ENCODE measurements at regions not wholly inside any gene's neighbourhood (a gene's known extent, or its start where the extent isn't known, plus 50 kb on each side); places are given as distances from the start of the nearest gene placed in this dataset.

DNA sequence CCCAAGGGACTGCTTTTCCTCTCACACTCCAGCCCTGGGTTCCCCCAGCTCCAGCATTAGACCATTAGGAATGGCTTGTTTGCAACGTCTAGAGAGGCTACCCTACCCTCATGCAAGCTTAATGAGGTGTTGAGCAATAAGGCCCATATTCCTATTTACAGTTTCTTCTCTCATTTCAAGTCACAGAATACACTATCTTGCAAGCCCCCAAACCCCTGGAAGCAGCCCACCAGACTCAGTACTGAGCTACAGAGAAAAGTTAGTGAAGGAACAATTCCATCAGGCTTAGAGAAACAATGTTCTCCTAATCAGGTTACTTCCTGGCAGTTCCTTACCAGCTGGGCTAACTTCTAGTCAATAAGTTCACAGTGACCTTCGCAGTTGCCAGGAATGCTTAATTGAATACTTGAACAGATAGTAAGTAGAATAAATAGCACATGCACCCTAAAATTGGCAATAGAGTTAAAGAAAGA is 606.5 kb upstream of the NOX3 start:
- no peak for DNase-seq (ENCODE audit: low read depth in 1 of 2, low spot score in 1 of 2)
- no peak for TF ChIP-seq JUND (IDR thresholded peaks at IDR 0.05; ENCODE audit: low read depth)
- in situ Hi-C loops (cut with HindIII; ENCODE audit: low pct_unique_long_range_greater_than_20kb, low sequenced_read_pairs) = no loop called here

DNA sequence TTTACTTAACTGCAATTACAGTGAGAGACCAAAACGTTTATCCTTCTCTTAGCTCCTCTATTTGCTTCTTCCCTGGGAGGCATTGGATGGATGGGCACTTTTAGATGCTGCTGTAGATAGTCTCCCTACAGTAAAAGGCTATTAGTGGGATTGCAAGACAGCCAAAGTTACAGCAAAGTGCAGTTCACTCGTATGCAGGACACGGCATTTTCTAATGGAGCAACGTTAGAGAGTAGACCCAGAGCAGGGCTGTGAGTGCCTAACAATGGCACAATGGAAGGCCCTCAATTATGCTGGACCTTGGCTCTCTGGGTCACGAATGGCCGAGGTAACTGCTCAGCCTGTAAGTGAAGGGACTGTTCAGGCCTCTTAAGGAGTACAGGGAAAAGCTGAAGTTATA is 605.8 kb upstream of the NOX3 start:
- DNase-seq (ENCODE audit: low read depth in 1 of 2, low spot score in 1 of 2) = no peak
- in situ Hi-C loops (cut with HindIII; ENCODE audit: low pct_unique_long_range_greater_than_20kb, low sequenced_read_pairs) = no loop called here
- TF ChIP-seq JUND (IDR thresholded peaks at IDR 0.05; ENCODE audit: low read depth) = no peak

DNA sequence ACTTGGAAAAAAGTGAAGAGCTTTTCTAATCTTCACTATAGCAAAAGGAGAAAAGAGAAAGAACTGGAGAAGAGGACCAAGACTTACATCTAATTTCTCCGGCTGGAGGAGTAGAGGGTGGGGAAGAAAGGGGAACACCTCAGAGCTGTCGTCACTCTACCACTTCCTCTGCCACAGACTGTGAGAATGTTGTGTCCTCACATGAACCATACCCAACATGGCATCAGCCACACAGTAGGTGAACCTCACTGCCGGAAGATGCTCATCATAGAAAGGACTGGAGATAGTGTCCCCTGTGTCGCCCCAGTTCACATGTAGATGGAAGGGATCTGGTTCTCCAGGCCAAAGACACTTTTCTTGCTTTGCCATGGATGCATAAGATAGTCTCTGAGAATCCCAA is 604.4 kb upstream of the NOX3 start:
- in situ Hi-C loops (cut with HindIII; ENCODE audit: low pct_unique_long_range_greater_than_20kb, low sequenced_read_pairs) = no loop called here
- no peak for DNase-seq (ENCODE audit: low read depth in 1 of 2, low spot score in 1 of 2)
- no peak for TF ChIP-seq JUND (IDR thresholded peaks at IDR 0.05; ENCODE audit: low read depth)

DNA sequence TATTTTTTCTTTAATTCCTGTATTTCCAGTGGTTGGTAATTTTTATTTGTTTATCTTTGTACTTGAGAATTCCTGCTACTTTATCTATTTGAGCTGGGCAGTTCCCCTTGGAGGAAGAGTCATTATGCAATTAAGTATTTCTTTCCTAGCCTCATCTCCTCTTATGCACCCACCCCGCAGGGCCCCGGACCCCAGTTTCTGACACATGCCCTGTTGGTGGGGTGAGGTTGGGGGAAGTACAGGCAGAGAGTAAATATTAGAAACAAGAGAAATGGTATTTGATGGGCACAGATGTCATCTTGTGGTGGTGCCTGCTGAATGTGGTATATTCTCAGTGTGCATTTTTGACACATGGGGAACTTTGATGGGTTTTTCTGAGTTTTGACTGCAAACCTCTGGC is 602.7 kb upstream of the NOX3 start:
- in situ Hi-C loops (cut with HindIII; ENCODE audit: low pct_unique_long_range_greater_than_20kb, low sequenced_read_pairs) = no loop called here
- TF ChIP-seq JUND (IDR thresholded peaks at IDR 0.05; ENCODE audit: low read depth) = no peak
- DNase-seq (ENCODE audit: low read depth in 1 of 2, low spot score in 1 of 2) = no peak

DNA sequence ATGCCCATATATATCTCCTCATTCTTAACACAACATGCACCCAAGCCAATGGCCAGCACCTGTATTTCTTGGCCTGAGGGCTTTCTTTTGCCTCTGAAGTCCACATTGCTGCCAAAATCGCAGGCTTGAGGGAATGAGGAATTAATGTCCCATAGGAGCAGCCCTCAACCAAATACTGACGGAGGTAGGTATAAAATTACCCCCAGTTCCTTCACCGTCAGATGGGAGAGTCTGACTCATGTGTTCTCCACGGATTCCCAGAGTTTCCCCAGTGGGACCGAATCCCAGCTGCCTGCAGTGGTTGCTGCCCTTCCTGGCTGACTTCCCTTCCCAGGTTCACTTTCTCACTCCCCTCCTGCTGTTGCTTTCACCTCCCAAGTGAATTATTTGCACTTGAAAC is 602.2 kb upstream of the NOX3 start:
- in situ Hi-C loops (cut with HindIII; ENCODE audit: low pct_unique_long_range_greater_than_20kb, low sequenced_read_pairs) = no loop called here
- no peak for TF ChIP-seq JUND (IDR thresholded peaks at IDR 0.05; ENCODE audit: low read depth)
- no peak for DNase-seq (ENCODE audit: low read depth in 1 of 2, low spot score in 1 of 2)

DNA sequence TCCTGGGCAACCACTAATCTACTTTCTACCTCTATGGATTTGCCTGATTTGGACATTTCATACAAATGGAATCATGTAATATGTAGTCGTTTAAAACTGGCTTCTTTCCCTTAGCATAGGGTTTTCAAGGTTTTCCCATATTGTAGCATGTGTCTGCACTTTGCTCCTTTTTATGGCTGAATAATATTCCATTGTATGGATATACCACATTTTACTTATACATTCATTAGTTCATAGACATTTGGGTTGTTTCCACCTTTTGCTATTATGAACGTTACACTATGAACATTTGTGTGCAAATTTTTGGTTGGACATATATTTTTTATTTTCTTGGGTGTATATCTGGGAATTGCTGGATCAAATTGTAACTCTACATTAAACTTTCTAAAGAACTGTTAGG is 600.4 kb upstream of the NOX3 start:
- TF ChIP-seq JUND (IDR thresholded peaks at IDR 0.05; ENCODE audit: low read depth) = no peak
- in situ Hi-C loops (cut with HindIII; ENCODE audit: low pct_unique_long_range_greater_than_20kb, low sequenced_read_pairs) = no loop called here
- no peak for DNase-seq (ENCODE audit: low read depth in 1 of 2, low spot score in 1 of 2)

DNA sequence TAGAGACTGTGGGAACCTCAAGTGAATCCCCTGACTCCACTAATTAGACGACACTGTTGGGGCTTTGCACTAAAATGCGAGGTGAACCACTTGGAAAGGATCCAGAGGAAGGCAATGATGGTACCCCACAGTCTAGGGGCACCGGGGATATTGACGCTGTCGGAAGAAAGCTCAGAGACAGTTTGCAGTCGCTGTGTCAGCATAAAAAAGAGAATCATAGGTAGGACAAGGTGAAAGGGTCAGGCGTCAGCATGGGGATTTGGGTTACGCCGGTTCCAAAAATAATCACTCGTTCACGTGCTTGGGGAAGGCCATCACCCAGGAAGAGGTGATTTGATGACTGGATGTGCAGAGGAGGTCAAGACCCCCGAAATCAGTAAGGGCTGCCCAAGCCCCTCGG is 598.0 kb upstream of the NOX3 start:
- TF ChIP-seq JUND (IDR thresholded peaks at IDR 0.05; ENCODE audit: low read depth) = no peak
- in situ Hi-C loops (cut with HindIII; ENCODE audit: low pct_unique_long_range_greater_than_20kb, low sequenced_read_pairs) = no loop called here
- no peak for DNase-seq (ENCODE audit: low read depth in 1 of 2, low spot score in 1 of 2)

DNA sequence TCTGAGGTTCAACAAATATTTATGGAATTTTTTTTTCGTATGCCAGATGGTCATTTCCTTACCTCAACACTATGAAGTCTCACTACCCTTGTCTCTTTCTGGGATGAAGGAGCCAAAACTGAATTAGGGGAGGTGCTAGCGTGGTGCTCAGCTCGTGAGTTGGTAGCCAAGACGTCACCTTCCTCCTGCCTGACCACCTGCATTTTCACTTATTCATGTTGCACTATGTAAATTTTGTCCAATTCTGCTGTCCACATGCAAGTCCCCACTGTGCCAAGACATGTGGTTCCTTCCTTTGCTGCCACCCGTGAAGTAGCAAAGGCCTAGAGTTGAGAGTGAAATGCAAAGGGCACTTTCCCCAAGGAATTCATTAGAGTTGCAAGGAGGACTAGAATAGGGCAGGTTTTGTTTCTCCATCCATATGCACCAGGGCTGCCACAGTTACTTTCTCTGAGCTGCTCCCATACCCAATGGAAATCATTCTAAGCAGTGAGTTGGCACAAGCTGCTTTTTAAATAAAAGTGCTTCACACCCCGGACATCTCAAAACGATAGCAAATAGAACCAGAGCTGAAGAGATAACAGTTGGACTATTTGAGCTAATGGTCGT is 591.3 kb upstream of the NOX3 start:
- DNase-seq (ENCODE audit: low read depth in 1 of 2, low spot score in 1 of 2) = no peak
- no peak for TF ChIP-seq JUND (IDR thresholded peaks at IDR 0.05; ENCODE audit: low read depth)
- in situ Hi-C loops (cut with HindIII; ENCODE audit: low pct_unique_long_range_greater_than_20kb, low sequenced_read_pairs) = no loop called here

DNA sequence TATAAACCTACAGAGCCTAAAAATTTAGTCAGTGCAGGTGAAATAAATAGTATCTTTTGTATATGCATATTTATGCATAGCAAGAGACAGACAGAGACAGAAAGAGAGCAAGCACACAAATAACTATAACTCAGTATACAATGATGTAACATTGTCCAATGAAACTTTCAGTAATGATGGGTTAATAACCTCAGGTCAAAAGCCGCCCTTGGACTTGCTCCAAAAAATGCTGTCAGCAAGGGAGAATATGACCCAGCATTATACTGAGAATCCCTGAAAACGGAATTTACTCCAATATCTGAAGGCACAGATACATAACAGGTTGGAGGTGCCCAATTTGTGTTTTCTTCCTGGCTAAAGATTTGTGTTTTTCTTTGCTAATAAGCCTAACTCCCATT is 590.6 kb upstream of the NOX3 start:
- TF ChIP-seq JUND (IDR thresholded peaks at IDR 0.05; ENCODE audit: low read depth) = no peak
- in situ Hi-C loops (cut with HindIII; ENCODE audit: low pct_unique_long_range_greater_than_20kb, low sequenced_read_pairs) = no loop called here
- DNase-seq (ENCODE audit: low read depth in 1 of 2, low spot score in 1 of 2) = no peak

DNA sequence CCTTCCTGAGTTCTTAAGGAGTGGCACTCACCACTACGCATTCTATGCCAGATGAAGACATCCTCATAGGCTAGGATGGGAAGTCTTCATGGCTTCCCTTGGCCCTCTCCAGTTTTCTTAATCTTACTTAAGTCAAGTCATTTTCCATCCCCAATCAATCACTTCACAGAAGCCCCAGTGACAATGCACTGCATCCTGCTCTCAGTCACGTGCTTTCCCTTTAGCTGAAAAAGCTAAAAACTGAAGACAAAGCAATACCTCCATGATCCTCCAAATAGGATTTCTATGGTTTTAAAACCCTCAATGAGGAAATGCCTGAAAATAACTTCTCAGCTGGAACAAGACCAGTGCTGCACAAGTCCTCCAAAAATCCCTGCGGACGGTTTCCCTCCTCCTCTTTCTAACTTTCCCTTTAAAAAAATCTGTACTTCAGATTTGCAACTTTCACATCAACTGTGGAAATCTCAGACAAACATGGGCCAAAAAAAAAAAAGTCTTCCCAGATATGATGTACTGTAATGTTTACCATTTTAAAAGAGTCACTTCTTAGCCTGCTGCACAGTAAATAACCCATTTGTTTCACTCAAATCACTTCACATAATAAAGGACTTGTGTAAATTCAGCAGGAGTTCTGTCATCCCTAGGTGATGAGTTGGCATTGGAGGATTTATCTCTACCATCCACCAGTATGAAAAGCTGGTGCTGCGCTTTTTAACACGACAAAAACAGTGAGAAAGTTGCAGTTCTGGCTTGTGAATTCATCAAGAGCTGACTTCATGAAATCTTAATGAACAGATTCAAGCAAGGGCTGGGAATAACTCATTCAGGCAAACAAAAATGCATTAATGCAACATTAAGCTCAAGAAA is 590.0 kb upstream of the NOX3 start:
- in situ Hi-C loops (cut with HindIII; ENCODE audit: low pct_unique_long_range_greater_than_20kb, low sequenced_read_pairs) = no loop called here

DNA sequence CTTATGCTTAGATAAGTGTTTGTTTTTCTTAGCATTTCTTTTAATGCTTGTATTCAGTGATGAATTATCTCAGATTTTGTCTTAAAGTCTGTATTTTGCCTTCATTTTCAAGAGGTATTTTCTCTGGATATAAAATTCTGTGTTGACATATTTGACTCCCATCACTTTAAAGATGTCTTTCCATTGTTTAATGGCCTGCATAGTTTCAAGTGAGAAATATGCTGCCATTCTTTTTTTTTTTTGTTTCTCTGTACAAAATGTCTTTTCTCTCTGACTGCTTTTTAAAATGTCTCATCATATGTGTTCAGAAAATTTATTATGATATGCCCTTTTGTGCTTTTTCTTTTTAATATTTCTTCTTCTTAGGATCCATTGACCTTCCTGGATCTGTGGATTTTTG is 578.0 kb upstream of the NOX3 start:
- in situ Hi-C loops (cut with HindIII; ENCODE audit: low pct_unique_long_range_greater_than_20kb, low sequenced_read_pairs) = no loop called here
- DNase-seq (ENCODE audit: low read depth in 1 of 2, low spot score in 1 of 2) = no peak
- TF ChIP-seq JUND (IDR thresholded peaks at IDR 0.05; ENCODE audit: low read depth) = no peak

More for the DNA sequence above, 590.0 kb upstream of the NOX3 start:
- no peak for TF ChIP-seq JUND (IDR thresholded peaks at IDR 0.05; ENCODE audit: low read depth)
- no peak for DNase-seq (ENCODE audit: low read depth in 1 of 2, low spot score in 1 of 2)

DNA sequence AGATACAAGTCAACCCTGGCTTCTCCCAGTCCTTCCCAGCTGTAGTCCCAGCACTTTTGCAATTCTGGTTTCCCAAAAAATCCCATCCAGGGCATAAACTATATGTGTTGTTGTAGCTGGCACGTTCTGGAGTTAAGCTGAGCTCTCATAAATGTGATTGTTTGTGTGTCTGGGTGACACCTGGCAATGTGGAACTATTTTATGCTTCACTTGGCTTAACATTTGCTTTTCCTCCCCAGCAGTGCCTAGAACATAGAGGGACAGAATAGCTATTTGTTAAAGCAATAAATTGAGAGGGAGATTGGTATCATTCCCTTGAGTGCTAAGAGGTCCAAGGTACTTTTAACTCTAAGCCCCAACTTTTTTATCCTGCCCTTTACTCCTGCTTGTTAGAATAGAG is 575.9 kb upstream of the NOX3 start:
- in situ Hi-C loops (cut with HindIII; ENCODE audit: low pct_unique_long_range_greater_than_20kb, low sequenced_read_pairs) = no loop called here
- no peak for TF ChIP-seq JUND (IDR thresholded peaks at IDR 0.05; ENCODE audit: low read depth)
- DNase-seq (ENCODE audit: low read depth in 1 of 2, low spot score in 1 of 2) = no peak

DNA sequence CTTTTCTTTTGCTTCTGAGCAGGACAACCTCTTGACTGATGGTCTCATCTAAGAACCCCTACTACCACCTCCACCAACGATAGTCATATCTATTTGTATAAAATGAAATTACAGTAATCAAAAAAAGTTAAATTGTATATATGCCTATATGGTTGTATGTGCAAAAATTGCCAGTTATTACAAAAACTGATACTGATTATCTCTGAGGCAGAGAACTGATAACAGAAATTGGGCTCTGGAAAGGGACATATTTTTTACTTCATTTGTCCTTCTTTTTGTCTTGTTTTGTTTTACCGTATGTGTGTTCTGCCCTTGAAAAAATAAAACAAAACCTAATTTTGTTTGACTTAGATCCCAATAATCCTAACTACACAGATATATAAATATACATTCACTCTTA is 574.4 kb upstream of the NOX3 start:
- no peak for TF ChIP-seq JUND (IDR thresholded peaks at IDR 0.05; ENCODE audit: low read depth)
- DNase-seq (ENCODE audit: low read depth in 1 of 2, low spot score in 1 of 2) = no peak
- in situ Hi-C loops (cut with HindIII; ENCODE audit: low pct_unique_long_range_greater_than_20kb, low sequenced_read_pairs) = no loop called here

All from T47D (cell line).